ENCODE measurements at regions not wholly inside any gene's neighbourhood (a gene's known extent, or its start where the extent isn't known, plus 50 kb on each side); places are given as distances from the start of the nearest gene placed in this dataset.

GRCh38 chr3:94735354-94735753, 672.5 kb downstream of the NSUN3 start:
- TF ChIP-seq EP300 (conservative IDR thresholded peaks at IDR 0.05; ENCODE audit: poor library complexity, severe bottlenecking) (no peak), EZH2 (IDR thresholded peaks at IDR 0.05; ENCODE audit: borderline replicate concordance, insufficient read depth, low read length, poor library complexity, severe bottlenecking) (no peak), CTCF (IDR thresholded peaks at IDR 0.05; ENCODE audit: poor library complexity, severe bottlenecking) (no peak), MXI1 (conservative IDR thresholded peaks at IDR 0.05; ENCODE audit: poor library complexity, severe bottlenecking) (no peak), RAD21 (conservative IDR thresholded peaks at IDR 0.05) (no peak)
